ENCODE measurements at regions not wholly inside any gene's neighbourhood (a gene's known extent, or its start where the extent isn't known, plus 50 kb on each side); places are given as distances from the start of the nearest gene placed in this dataset.

DNA sequence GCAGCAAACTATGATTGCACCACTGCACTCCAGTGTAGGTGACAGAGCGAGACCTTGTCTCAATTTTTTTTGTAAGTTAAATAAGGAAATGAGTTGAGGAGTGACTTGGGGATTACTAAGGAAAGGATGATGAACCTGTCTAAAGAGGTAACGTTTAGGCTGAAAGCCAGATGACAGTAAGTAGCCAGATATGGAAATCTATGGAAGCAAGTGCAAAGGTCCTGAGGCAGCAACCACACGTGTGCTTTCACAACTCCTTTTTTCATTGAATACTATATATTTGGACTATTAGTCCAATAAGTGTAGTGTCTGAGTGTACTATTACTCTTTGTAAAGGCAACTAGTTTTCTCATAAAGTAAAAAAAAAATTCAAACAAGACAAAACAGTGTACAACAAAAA is 147.4 kb downstream of the CD24 start:
- Histone ChIP-seq H3K9me3 (ENCODE audit: low read depth) (no peaks in the 10 kb centered on the region), H3K4me3 (no peak overlapping the region), H3F3A (ENCODE audit: low read depth) (no peaks in the 10 kb centered on the region), H3K27me3 (no peaks in the 10 kb centered on the region), H3K4me1 (peaks cover 6% of the 10 kb centered on the region), H3K36me3 (no peaks in the 10 kb centered on the region), H3K9ac (no peak overlapping the region), H4K20me1 (ENCODE audit: low read depth) (no peaks in the 10 kb centered on the region), H3K79me2 (ENCODE audit: low read depth) (no peaks in the 10 kb centered on the region), H3K4me2 (no peak overlapping the region), H3K27ac (no peak overlapping the region), H2AFZ (replicated peaks) (no peak overlapping the region)
- Mint-ChIP-seq H3K4me1 (no peaks in the 10 kb centered on the region), H3K9me3 (no peaks in the 10 kb centered on the region), H3K4me3 (no peak overlapping the region), H3K36me3 (no peaks in the 10 kb centered on the region), H3K27ac (no peak overlapping the region), H3K27me3 (ENCODE audit: insufficient read depth, low read depth) (no peaks in the 10 kb centered on the region)
- no peak for TF ChIP-seq EZH2 (IDR thresholded peaks at IDR 0.05)
- TF ChIP-seq, protein P1, sequence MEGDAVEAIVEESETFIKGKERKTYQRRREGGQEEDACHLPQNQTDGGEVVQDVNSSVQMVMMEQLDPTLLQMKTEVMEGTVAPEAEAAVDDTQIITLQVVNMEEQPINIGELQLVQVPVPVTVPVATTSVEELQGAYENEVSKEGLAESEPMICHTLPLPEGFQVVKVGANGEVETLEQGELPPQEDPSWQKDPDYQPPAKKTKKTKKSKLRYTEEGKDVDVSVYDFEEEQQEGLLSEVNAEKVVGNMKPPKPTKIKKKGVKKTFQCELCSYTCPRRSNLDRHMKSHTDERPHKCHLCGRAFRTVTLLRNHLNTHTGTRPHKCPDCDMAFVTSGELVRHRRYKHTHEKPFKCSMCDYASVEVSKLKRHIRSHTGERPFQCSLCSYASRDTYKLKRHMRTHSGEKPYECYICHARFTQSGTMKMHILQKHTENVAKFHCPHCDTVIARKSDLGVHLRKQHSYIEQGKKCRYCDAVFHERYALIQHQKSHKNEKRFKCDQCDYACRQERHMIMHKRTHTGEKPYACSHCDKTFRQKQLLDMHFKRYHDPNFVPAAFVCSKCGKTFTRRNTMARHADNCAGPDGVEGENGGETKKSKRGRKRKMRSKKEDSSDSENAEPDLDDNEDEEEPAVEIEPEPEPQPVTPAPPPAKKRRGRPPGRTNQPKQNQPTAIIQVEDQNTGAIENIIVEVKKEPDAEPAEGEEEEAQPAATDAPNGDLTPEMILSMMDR (IDR thresholded peaks at IDR 0.05): no peak
- TF ChIP-seq EZH2phosphoT487 (IDR thresholded peaks at IDR 0.05): no peak
- no peak for DNase-seq (ENCODE audit: low spot score)

DNA sequence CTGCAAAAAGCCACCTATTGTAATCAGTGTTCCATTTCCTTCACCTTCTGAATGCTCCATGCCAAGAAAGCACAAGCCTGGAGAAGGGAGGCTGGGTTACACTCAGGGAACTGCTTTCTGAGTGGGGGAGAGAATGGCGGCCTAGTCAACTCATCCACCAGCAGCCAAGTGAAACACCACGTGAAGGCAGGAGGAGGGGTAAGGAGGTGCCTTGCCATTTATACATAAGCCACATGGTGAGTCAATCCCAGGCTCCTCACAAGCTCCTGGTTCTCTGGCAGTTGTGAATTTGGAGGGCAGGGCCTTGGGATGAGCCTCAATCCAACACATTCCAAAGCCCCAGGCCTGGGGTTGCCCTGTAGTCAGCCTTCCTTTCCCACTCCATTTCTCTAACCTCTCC is 149.4 kb downstream of the CD24 start:
- Mint-ChIP-seq H3K27ac (no peak overlapping the region), H3K4me3 (no peak overlapping the region), H3K27me3 (ENCODE audit: insufficient read depth, low read depth) (no peaks in the 10 kb centered on the region), H3K36me3 (no peaks in the 10 kb centered on the region), H3K9me3 (no peaks in the 10 kb centered on the region), H3K4me1 (peaks cover 4% of the 10 kb centered on the region)
- Histone ChIP-seq H4K20me1 (ENCODE audit: low read depth) (no peaks in the 10 kb centered on the region), H3K79me2 (ENCODE audit: low read depth) (no peaks in the 10 kb centered on the region), H3F3A (ENCODE audit: low read depth) (no peaks in the 10 kb centered on the region), H3K9me3 (ENCODE audit: low read depth) (no peaks in the 10 kb centered on the region), H2AFZ (replicated peaks) (no peak overlapping the region), H3K4me3 (no peak overlapping the region), H3K27ac (no peak overlapping the region), H3K27me3 (no peaks in the 10 kb centered on the region), H3K4me1 (no peaks in the 10 kb centered on the region), H3K4me2 (no peak overlapping the region), H3K36me3 (no peaks in the 10 kb centered on the region), H3K9ac (no peak overlapping the region)
- no peak for TF ChIP-seq EZH2 (IDR thresholded peaks at IDR 0.05)
- no peak for TF ChIP-seq EZH2phosphoT487 (IDR thresholded peaks at IDR 0.05)
- TF ChIP-seq, protein P1 (IDR thresholded peaks at IDR 0.05): no peak
- DNase-seq (ENCODE audit: low spot score): no peak

DNA sequence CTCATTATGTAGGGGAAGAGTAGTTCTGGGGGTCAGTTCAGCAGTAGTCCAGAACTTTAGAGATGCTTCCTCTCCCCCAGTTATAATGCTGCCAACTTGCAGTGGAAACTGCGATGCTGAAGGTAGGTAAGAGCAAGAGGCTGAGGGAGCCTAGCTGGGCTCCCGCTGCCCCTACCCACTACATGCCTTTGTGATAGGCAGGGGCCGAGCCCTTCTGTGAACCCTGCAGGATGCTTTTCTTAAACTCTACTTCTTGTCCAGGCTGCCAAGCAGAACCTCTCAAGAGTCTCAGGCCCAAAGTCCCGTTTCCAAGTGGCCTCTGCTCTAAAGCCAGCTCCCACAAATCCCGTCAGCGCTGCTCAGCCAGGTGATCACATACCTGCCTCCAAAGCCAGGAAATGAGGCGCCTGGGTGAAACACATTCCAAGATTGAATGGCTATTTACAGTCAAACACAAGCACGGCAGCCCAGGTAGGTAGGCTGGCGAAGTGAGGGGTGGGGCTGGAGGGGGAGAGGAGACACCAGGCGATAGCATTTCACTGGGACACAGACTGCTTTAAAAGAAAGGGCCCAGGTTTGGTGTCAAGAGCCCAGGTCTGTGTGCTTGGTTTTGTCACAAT is 150.7 kb downstream of the CD24 start:
- Histone ChIP-seq H3K36me3 (no peaks in the 10 kb centered on the region), H3K4me1 (no peaks in the 10 kb centered on the region), H3K9me3 (ENCODE audit: low read depth) (no peaks in the 10 kb centered on the region), H4K20me1 (ENCODE audit: low read depth) (no peaks in the 10 kb centered on the region), H3K27ac (no peak overlapping the region), H3K27me3 (no peaks in the 10 kb centered on the region), H3K9ac (no peak overlapping the region), H2AFZ (replicated peaks) (no peak overlapping the region), H3F3A (ENCODE audit: low read depth) (no peaks in the 10 kb centered on the region), H3K4me3 (no peak overlapping the region), H3K79me2 (ENCODE audit: low read depth) (no peaks in the 10 kb centered on the region), H3K4me2 (no peak overlapping the region)
- no peak for TF ChIP-seq EZH2 (IDR thresholded peaks at IDR 0.05)
- no peak for TF ChIP-seq EZH2phosphoT487 (IDR thresholded peaks at IDR 0.05)
- TF ChIP-seq, protein P1 (IDR thresholded peaks at IDR 0.05): no peak
- no peak overlapping the region for H3K4me3 Mint-ChIP-seq
- DNase-seq (ENCODE audit: low spot score): no peak
- H3K9me3 Mint-ChIP-seq: no peaks in the 10 kb centered on the region
- H3K27me3 Mint-ChIP-seq (ENCODE audit: insufficient read depth, low read depth): no peaks in the 10 kb centered on the region
- H3K36me3 Mint-ChIP-seq: no peaks in the 10 kb centered on the region
- H3K27ac Mint-ChIP-seq: no peak overlapping the region
- peaks cover 4% of the 10 kb centered on the region for H3K4me1 Mint-ChIP-seq

Measured in neural progenitor cell (in vitro differentiated cells).